WTC11 (cell line): ENCODE measurements at regions not wholly inside any gene's neighbourhood (a gene's known extent, or its start where the extent isn't known, plus 50 kb on each side); places are given as distances from the start of the nearest gene placed in this dataset.

Experiments used
- ATAC-seq: fragments of 200-7000 bp; cut with Tn5 transposase; 2 replicates; pipeline ENCODE4 v1.10.0; 2021; ENCODE audit warnings: mild to moderate bottlenecking, moderate library complexity
- CTCF ChIA-PET: fragments of 300-600 bp; sonication (Branson Sonifier 250); formaldehyde crosslinking; loops from one replicate; lab custom pipeline; 2021; ENCODE audit warnings: antibody characterized with exemption; lab: Charles Lee
- POLR2A ChIA-PET: fragments of 350-600 bp; sonication (Branson Sonifier 250); formaldehyde crosslinking; loops from one replicate; lab custom pipeline; 2021; ENCODE audit warnings: antibody characterized with exemption; lab: Charles Lee
- DNase-seq: peaks from one replicate; pipeline ENCODE4 v3.0.0; 2021; ENCODE audit warnings: low spot score
- H3K27ac Mint-ChIP-seq: 2 replicates; pipeline ENCODE4 v1.8.0; 2021; ENCODE audit warnings: mixed read lengths
- H3K27me3 Mint-ChIP-seq: 2 replicates; pipeline ENCODE4 v1.8.0; 2021; ENCODE audit warnings: low read depth, mild to moderate bottlenecking, moderate library complexity, mixed read lengths
- H3K36me3 Mint-ChIP-seq: 2 replicates; pipeline ENCODE4 v1.8.0; 2021; ENCODE audit warnings: mixed read lengths
- H3K4me1 Mint-ChIP-seq: 2 replicates; pipeline ENCODE4 v1.8.0; 2022; ENCODE audit warnings: mixed read lengths
- H3K4me3 Mint-ChIP-seq: 2 replicates; pipeline ENCODE4 v1.8.0; 2021; ENCODE audit warnings: mild to moderate bottlenecking, moderate library complexity, mixed read lengths
- H3K9me3 Mint-ChIP-seq: 2 replicates; pipeline ENCODE4 v1.8.0; 2021; ENCODE audit warnings: mixed read lengths
- AFF4 ChIP-seq: sonication (generic); formaldehyde crosslinking; IDR thresholded peaks from 2 replicates; pipeline ENCODE4 v1.8.1; 2023; ENCODE audit warnings: mild to moderate bottlenecking, missing genetic modification reagents, borderline replicate concordance
- ATF1 ChIP-seq: sonication (generic); formaldehyde crosslinking; IDR thresholded peaks from 2 replicates; pipeline ENCODE4 v1.8.1; 2023; ENCODE audit warnings: mild to moderate bottlenecking, moderate library complexity, missing genetic modification reagents
- ATF3 ChIP-seq: sonication (generic); formaldehyde crosslinking; conservative IDR thresholded peaks from 2 replicates; pipeline ENCODE4 v1.8.1; 2022; ENCODE audit warnings: mild to moderate bottlenecking, missing genetic modification reagents
- CREB1 ChIP-seq: sonication (generic); formaldehyde crosslinking; IDR thresholded peaks from 2 replicates; pipeline ENCODE4 v1.8.0; 2023; ENCODE audit warnings: mild to moderate bottlenecking, missing genetic modification reagents
- ESRRA ChIP-seq: sonication (generic); formaldehyde crosslinking; IDR thresholded peaks from 2 replicates; pipeline ENCODE4 v1.8.1; 2022; ENCODE audit warnings: mild to moderate bottlenecking, missing genetic modification reagents, borderline replicate concordance
- GABPB1 ChIP-seq: sonication (generic); formaldehyde crosslinking; IDR thresholded peaks from 2 replicates; pipeline ENCODE4 v1.8.1; 2023; ENCODE audit warnings: mild to moderate bottlenecking, missing genetic modification reagents
- MXD4 ChIP-seq: fragments of 250-450 bp; sonication (Bioruptor Pico); IDR thresholded peaks from 2 replicates; pipeline ENCODE4 v1.8.0; 2021; ENCODE audit warnings: mild to moderate bottlenecking, moderate library complexity, borderline replicate concordance
- PRDM15 ChIP-seq: sonication (generic); formaldehyde crosslinking; IDR thresholded peaks from 2 replicates; pipeline ENCODE4 v1.8.0; 2022; ENCODE audit warnings: missing genetic modification reagents
- PREB ChIP-seq: sonication (generic); formaldehyde crosslinking; IDR thresholded peaks from 2 replicates; pipeline ENCODE4 v1.8.1; 2022; ENCODE audit warnings: mild to moderate bottlenecking, missing genetic modification reagents, moderate library complexity, borderline replicate concordance
- SMAD3 ChIP-seq: sonication (generic); formaldehyde crosslinking; IDR thresholded peaks from 2 replicates; pipeline ENCODE4 v1.8.0; 2022; ENCODE audit warnings: missing genetic modification reagents, mild to moderate bottlenecking, borderline replicate concordance
- SP1 ChIP-seq: sonication (generic); formaldehyde crosslinking; conservative IDR thresholded peaks from 2 replicates; pipeline ENCODE4 v1.8.1; 2022; ENCODE audit warnings: missing genetic modification reagents
- STAT6 ChIP-seq: sonication (generic); formaldehyde crosslinking; conservative IDR thresholded peaks from 2 replicates; pipeline ENCODE4 v1.8.1; 2023; ENCODE audit warnings: mild to moderate bottlenecking, low read depth, missing genetic modification reagents, moderate library complexity
- ZNF281 ChIP-seq: sonication (generic); formaldehyde crosslinking; IDR thresholded peaks from 2 replicates; pipeline ENCODE4 v1.8.0; 2023; ENCODE audit warnings: mild to moderate bottlenecking, missing genetic modification reagents

- TF ChIP-seq SP1 (no peak), ZNF281 (CRISPR knock-in tag) (no peak)
- ChIA-PET POLR2A (no interaction called here), CTCF (interaction anchor here (0.6 kb wide), 1 partner anchor 162 kb away, joined by 4 read pairs; no protein-coding TSS in a partner anchor)
- 0 out of 2 replicates have a peak, but pooled peaks cover 3% of the 10 kb centered on the region for H3K4me1 Mint-ChIP-seq
- H3K9me3 Mint-ChIP-seq, result peaks cover 18% of the 10 kb centered on the region
- H3K27ac Mint-ChIP-seq, result no peak overlapping the region
- no peak overlapping the region for H3K4me3 Mint-ChIP-seq
- H3K36me3 Mint-ChIP-seq, result peaks cover 5% of the 10 kb centered on the region; the same call in 1 of the 2 replicates
- ATAC-seq, result no peak
- H3K27me3 Mint-ChIP-seq, result no peaks in the 10 kb centered on the region
- no peak for DNase-seq
Measured at GRCh38 chr5:174489215-174489614, 235.2 kb upstream of the MSX2 start.

GRCh38 chr5:174489920-174490597 is 234.3 kb upstream of the MSX2 start:
- CTCF ChIA-PET, result interaction anchor here (0.6 kb wide), 1 partner anchor 163 kb away, joined by 4 read pairs; no protein-coding TSS in a partner anchor
- no peaks in the 10 kb centered on the region for H3K27me3 Mint-ChIP-seq
- no peak overlapping the region for H3K4me3 Mint-ChIP-seq

GRCh38 chr5:174490728-174491127 is 233.7 kb upstream of the MSX2 start:
- H3K4me3 Mint-ChIP-seq, result no peak overlapping the region
- CTCF ChIA-PET, result interaction anchor here (1.2 to 1.9 kb wide), 2 partner anchors 26 to 71 kb away, joined by 5 read pairs; no protein-coding TSS in a partner anchor
- no peaks in the 10 kb centered on the region for H3K27me3 Mint-ChIP-seq
- H3K36me3 Mint-ChIP-seq, result no peaks in the 10 kb centered on the region
- 0 out of 2 replicates have a peak, but pooled peaks cover 3% of the 10 kb centered on the region for H3K4me1 Mint-ChIP-seq
- POLR2A ChIA-PET, result no interaction called here
- H3K27ac Mint-ChIP-seq, result no peak overlapping the region
- DNase-seq (no peak), ATAC-seq (no peak)
- peaks cover 7% of the 10 kb centered on the region for H3K9me3 Mint-ChIP-seq
- TF ChIP-seq PRDM15 (no peak), AFF4 (CRISPR knock-in tag) (no peak), CREB1 (CRISPR knock-in tag) (no peak), STAT6 (no peak), MXD4 (CRISPR knock-in tag) (no peak), ATF1 (CRISPR knock-in tag) (no peak), SMAD3 (CRISPR knock-in tag) (no peak), ESRRA (no peak)

More at GRCh38 chr5:174489920-174490597, 234.3 kb upstream of the MSX2 start:
- ATAC-seq, result no peak
- DNase-seq, result no peak
- 0 out of 2 replicates have a peak, but pooled peaks cover 3% of the 10 kb centered on the region for H3K4me1 Mint-ChIP-seq
- no peak overlapping the region for H3K27ac Mint-ChIP-seq
- H3K36me3 Mint-ChIP-seq, result no peaks in the 10 kb centered on the region
- POLR2A ChIA-PET, result no interaction called here
- TF ChIP-seq GABPB1 (CRISPR knock-in tag), result no peak
- TF ChIP-seq PREB (CRISPR knock-in tag), result no peak
- no peak for TF ChIP-seq ATF3 (CRISPR knock-in tag)
- TF ChIP-seq, all 79 proteins: peak for 0
- H3K9me3 Mint-ChIP-seq, result peaks cover 12% of the 10 kb centered on the region
